Prostate gland (tissue), 2 donors: ENCODE measurements at regions not wholly inside any gene's neighbourhood (a gene's known extent, or its start where the extent isn't known, plus 50 kb on each side); places are given as distances from the start of the nearest gene placed in this dataset.
"Not testable (repeated sequence)": the region's sequence is repeated elsewhere in the genome, so short reads cannot be mapped to it uniquely, and the experiment has no call there.

ENCODE experiments used
- DNase-seq: peaks from one replicate; pipeline ENCODE4 v3.0.0-alpha.2; 2019; ENCODE audit warnings: low spot score
- H3K27ac ChIP-seq, 2 donors: fragments of 200-600 bp; sonication (generic); 2 replicates each; pipeline ENCODE4 v1.5.1; 2017 to 2019
- H3K27me3 ChIP-seq: fragments of 200-600 bp; sonication (generic); replicated peaks from 2 replicates; pipeline ENCODE4 v1.5.1; 2019; ENCODE audit not compliant: insufficient read depth
- H3K36me3 ChIP-seq, 2 donors: fragments of 200-600 bp; sonication (generic); 1 replicate in 1 of 2; 2 replicates in 1 of 2; pipeline versions ENCODE4 v1.5.1 to v1.8.1; 2017 to 2019
- H3K4me1 ChIP-seq: fragments of 200-600 bp; sonication (generic); replicated peaks from 2 replicates; pipeline ENCODE4 v1.5.1; 2019
- H3K4me3 ChIP-seq, 2 donors: fragments of 200-600 bp; sonication (generic); 2 replicates each; pipeline ENCODE4 v1.5.1; 2017 to 2019
- H3K9me3 ChIP-seq: fragments of 200-600 bp; sonication (generic); 2 replicates; pipeline ENCODE4 v1.5.1; 2017
- CTCF ChIP-seq, 4 experiments: fragments of 200-600 bp in 2 of 4; fragments of 450-650 bp in 2 of 4; sonication (generic) in 2 of 4; IDR thresholded peaks; 1 replicate in 3 of 4; 2 replicates in 1 of 4; pipeline ENCODE4 v1.5.1; 2016 to 2019; ENCODE audit warnings: antibody characterized with exemption in 4 of 4, mild to moderate bottlenecking in 2 of 4, moderate library complexity in 2 of 4
- POLR2A ChIP-seq: fragments of 450-650 bp; IDR thresholded peaks from one replicate; pipeline ENCODE4 v1.6.1; 2016; ENCODE audit warnings: antibody characterized with exemption, mild to moderate bottlenecking
- POLR2AphosphoS5 ChIP-seq: sonication (generic); formaldehyde crosslinking; IDR thresholded peaks from one replicate; pipeline ENCODE4 v1.6.1; 2017; ENCODE audit warnings: antibody characterized with exemption
- WGBS: methylation state at CpG from one replicate; pipeline ENCODE4 v1.1.5; 2018; 5-methylcytosine and 5-hydroxymethylcytosine counted together
- intact Hi-C: fragments of 100-400 bp; cut with DNase I; formaldehyde crosslinking; loops from one replicate; pipeline ENCODE4 v1.14.2; 2022

DNA sequence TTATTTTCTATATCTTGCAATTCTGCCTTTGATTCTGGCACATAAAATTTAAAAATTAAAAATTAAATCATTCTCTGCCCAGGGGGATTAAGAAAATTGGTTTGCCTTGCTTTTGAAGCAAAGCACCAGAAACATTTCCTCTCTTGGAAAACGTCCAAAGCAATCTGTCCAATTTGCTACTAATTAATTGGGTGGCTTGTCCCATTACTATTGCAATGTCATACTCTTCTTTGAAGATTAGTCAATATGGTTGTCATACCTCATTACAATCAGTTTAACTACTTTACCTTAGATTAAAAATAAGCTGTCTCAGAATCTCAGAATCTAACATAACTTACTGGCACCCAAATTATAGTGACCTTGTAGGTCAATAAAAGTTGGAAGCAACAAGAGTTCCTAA is 208.8 kb downstream of the TMA16 start:
- Histone ChIP-seq H3K4me1 (no peaks in the 10 kb centered on the region), H3K36me3 (no peaks in the 10 kb centered on the region), H3K4me3 (no peak overlapping the region), H3K9me3 (no peaks in the 10 kb centered on the region), H3K27ac (no peak overlapping the region), H3K27me3 (no peaks in the 10 kb centered on the region)
- no peak for DNase-seq
- intact Hi-C loops: no loop called here
- TF ChIP-seq CTCF (IDR thresholded peaks at IDR 0.05): no peak
- no peak for TF ChIP-seq POLR2A
- TF ChIP-seq POLR2AphosphoS5: no peak
- WGBS: 47% methylated on average over 1 of the region's 1 CpG

DNA sequence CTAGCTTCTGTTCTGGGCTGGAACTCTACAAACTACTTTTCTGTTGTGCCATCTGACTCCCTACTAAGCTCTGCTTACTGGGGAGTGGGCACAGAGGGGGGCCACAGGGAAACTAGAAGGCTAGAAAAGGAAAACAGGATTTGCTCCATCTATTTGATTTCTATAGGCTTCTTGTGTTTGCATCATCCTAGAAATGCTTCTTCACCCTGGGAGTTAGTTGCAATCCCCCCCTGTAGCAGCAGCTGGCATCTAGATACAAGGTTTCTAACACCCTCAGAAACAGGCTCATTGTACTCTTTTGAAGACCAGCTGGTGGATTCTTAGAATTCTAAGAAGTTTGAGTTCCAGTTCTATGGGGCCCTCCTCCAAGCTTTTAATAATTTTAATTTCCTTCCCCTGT is 213.4 kb downstream of the TMA16 start:
- H3K36me3 ChIP-seq: no peaks in the 10 kb centered on the region
- no peak overlapping the region for H3K4me3 ChIP-seq
- H3K9me3 ChIP-seq: no peaks in the 10 kb centered on the region
- H3K27ac ChIP-seq: no peak overlapping the region
- intact Hi-C loops: no loop called here
- no peak for DNase-seq
- no peaks in the 10 kb centered on the region for H3K4me1 ChIP-seq
- no peaks in the 10 kb centered on the region for H3K27me3 ChIP-seq
- TF ChIP-seq POLR2AphosphoS5 (no peak), CTCF (IDR thresholded peaks at IDR 0.05) (no peak), POLR2A (no peak)

GRCh38 chr4:163709601-163710000 is 215.1 kb downstream of the TMA16 start:
- no peaks in the 10 kb centered on the region for H3K27me3 ChIP-seq
- H3K27ac ChIP-seq: no peak overlapping the region
- H3K9me3 ChIP-seq: no peaks in the 10 kb centered on the region
- TF ChIP-seq POLR2A (no peak), CTCF (IDR thresholded peaks at IDR 0.05) (no peak), POLR2AphosphoS5 (no peak)
- intact Hi-C loops: no loop called here
- DNase-seq: no peak
- no peaks in the 10 kb centered on the region for H3K4me1 ChIP-seq
- WGBS: 84% methylated on average over 1 of the region's 1 CpG
- H3K36me3 ChIP-seq: no peaks in the 10 kb centered on the region
- no peak overlapping the region for H3K4me3 ChIP-seq

DNA sequence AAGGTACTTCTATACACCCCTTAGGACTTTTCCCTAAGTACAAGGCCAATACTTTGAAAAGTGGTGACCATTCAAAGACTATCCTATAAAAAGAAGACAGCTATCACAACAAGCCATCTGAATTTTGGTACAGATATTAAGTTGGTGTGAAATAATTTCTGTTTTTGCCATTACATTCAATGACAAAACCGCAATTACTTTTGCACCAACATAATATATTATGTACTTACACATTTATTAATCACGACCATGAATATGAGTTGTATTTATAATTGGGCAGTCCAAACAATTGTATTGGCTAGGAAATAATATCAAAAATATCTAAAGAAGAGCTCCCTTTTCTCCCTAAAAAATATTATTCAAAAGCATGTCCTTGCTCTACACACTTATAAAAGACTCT is 215.7 kb downstream of the TMA16 start:
- Histone ChIP-seq H3K4me3 (no peak overlapping the region), H3K9me3 (no peaks in the 10 kb centered on the region), H3K27ac (no peak overlapping the region), H3K36me3 (no peaks in the 10 kb centered on the region), H3K4me1 (no peaks in the 10 kb centered on the region), H3K27me3 (no peaks in the 10 kb centered on the region)
- intact Hi-C loops: no loop called here
- TF ChIP-seq POLR2AphosphoS5 (no peak), POLR2A (no peak), CTCF (IDR thresholded peaks at IDR 0.05) (no peak)
- WGBS: 88% methylated on average over 2 of the region's 2 CpGs
- no peak for DNase-seq

GRCh38 chr4:163724495-163724894 is 230.0 kb downstream of the TMA16 start:
- 95% methylated on average over 9 of the region's 9 CpGs for WGBS

More at GRCh38 chr4:163724495-163724894, 230.0 kb downstream of the TMA16 start:
- H3K27ac ChIP-seq, H3K4me1 ChIP-seq, H3K36me3 ChIP-seq, H3K4me3 ChIP-seq, H3K9me3 ChIP-seq, H3K27me3 ChIP-seq, intact Hi-C loops, DNase-seq: not testable (repeated sequence)
